CD14-positive monocyte (primary cell): ENCODE measurements at regions not wholly inside any gene's neighbourhood (a gene's known extent, or its start where the extent isn't known, plus 50 kb on each side); places are given as distances from the start of the nearest gene placed in this dataset.

Source experiments
- DNase-seq, 3 donors: peaks; one replicate each; pipeline ENCODE4 v3.0.0-alpha.2; 2011 to 2022
- H2AFZ ChIP-seq: 2 replicates; pipeline ENCODE4 v1.6.0; 2012; ENCODE audit warnings: mild to moderate bottlenecking, low read depth, low read length, inconsistent platforms; ENCODE audit not compliant: insufficient read depth, poor library complexity, severe bottlenecking
- H3K27ac ChIP-seq, 2 donors: 1 replicate in 1 of 2; 2 replicates in 1 of 2; pipeline ENCODE4 v1.5.1; 2012 to 2013; ENCODE audit warnings: low read length in 2 of 2, control low read depth in 1 of 2, inconsistent platforms in 1 of 2, low read depth in 1 of 2, mild to moderate bottlenecking in 1 of 2
- H3K27me3 ChIP-seq, 2 donors: one replicate each; pipeline versions ENCODE4 v1.6.0 to v1.6.1; 2011 to 2013; ENCODE audit warnings: low read length in 2 of 2; ENCODE audit not compliant: control insufficient read depth in 2 of 2, insufficient read depth in 2 of 2
- H3K36me3 ChIP-seq, 2 donors: replicated peaks in 1 of 2; 1 replicate in 1 of 2; 2 replicates in 1 of 2; pipeline versions ENCODE4 v1.5.1 to v1.6.1; 2012 to 2013; ENCODE audit warnings: low read length in 2 of 2, control low read depth in 1 of 2, inconsistent platforms in 1 of 2, mild to moderate bottlenecking in 1 of 2; ENCODE audit not compliant: insufficient read depth in 2 of 2, control insufficient read depth in 1 of 2
- H3K4me1 ChIP-seq, 2 donors: 1 replicate in 1 of 2; 2 replicates in 1 of 2; pipeline versions ENCODE4 v1.5.1 to v1.6.1; 2012 to 2013; ENCODE audit warnings: low read length in 2 of 2, control low read depth in 1 of 2, inconsistent platforms in 1 of 2, mild to moderate bottlenecking in 1 of 2, moderate library complexity in 1 of 2; ENCODE audit not compliant: insufficient read depth in 2 of 2, control insufficient read depth in 1 of 2
- H3K4me2 ChIP-seq: replicated peaks from 2 replicates; pipeline ENCODE3; 2012; ENCODE audit warnings: low read length, moderate library complexity, mild to moderate bottlenecking; ENCODE audit not compliant: poor library complexity, severe bottlenecking; ENCODE audit errors: extremely low read depth
- H3K4me3 ChIP-seq, 3 experiments: fragments of 200-600 bp in 1 of 3; sonication (generic) in 1 of 3; replicated peaks in 1 of 3; 1 replicate in 2 of 3; 2 replicates in 1 of 3; pipeline ENCODE4 v1.5.1; 2011 to 2013; ENCODE audit warnings: low read length in 3 of 3, mild to moderate bottlenecking in 3 of 3, control low read depth in 2 of 3, low read depth in 2 of 3, inconsistent platforms in 1 of 3, moderate library complexity in 1 of 3
- H3K79me2 ChIP-seq: 2 replicates; pipeline ENCODE4 v1.6.0; 2012; ENCODE audit warnings: mild to moderate bottlenecking, control low read depth, inconsistent platforms, low read length, moderate library complexity; ENCODE audit not compliant: insufficient read depth
- H3K9ac ChIP-seq: 2 replicates; pipeline ENCODE4 v1.6.0; 2017; ENCODE audit warnings: low read length, mild to moderate bottlenecking; ENCODE audit not compliant: insufficient read depth, poor library complexity, severe bottlenecking
- H3K9me3 ChIP-seq, 2 donors: replicated peaks in 1 of 2; 1 replicate in 1 of 2; 2 replicates in 1 of 2; pipeline versions ENCODE4 v1.5.1 to v1.6.1; 2012 to 2013; ENCODE audit warnings: low read length in 2 of 2, control low read depth in 1 of 2; ENCODE audit not compliant: control insufficient read depth in 1 of 2, insufficient read depth in 1 of 2
- H4K20me1 ChIP-seq: 2 replicates; pipeline ENCODE4 v1.6.0; 2012; ENCODE audit warnings: mild to moderate bottlenecking, low read length, control low read depth, moderate library complexity; ENCODE audit not compliant: insufficient read depth
- H3K27ac Mint-ChIP-seq, 7 donors: one replicate each; pipeline ENCODE4 v1.8.0; 2020; ENCODE audit warnings: mild to moderate bottlenecking in 7 of 7, mixed read lengths in 7 of 7, moderate library complexity in 6 of 7, inconsistent platforms in 2 of 7
- H3K27me3 Mint-ChIP-seq, 3 donors: one replicate each; pipeline ENCODE4 v1.8.0; 2021 to 2022; ENCODE audit warnings: low read depth in 3 of 3, mild to moderate bottlenecking in 3 of 3, mixed read lengths in 3 of 3, moderate library complexity in 3 of 3, inconsistent platforms in 1 of 3
- H3K36me3 Mint-ChIP-seq, 2 donors: one replicate each; pipeline ENCODE4 v1.8.0; 2020; ENCODE audit warnings: mixed read lengths in 2 of 2, inconsistent platforms in 1 of 2, mild to moderate bottlenecking in 1 of 2
- H3K4me1 Mint-ChIP-seq: one replicate; pipeline ENCODE4 v1.8.0; 2020; ENCODE audit warnings: mild to moderate bottlenecking, mixed read lengths
- H3K4me3 Mint-ChIP-seq, 2 donors: one replicate each; pipeline ENCODE4 v1.8.0; 2020; ENCODE audit warnings: mild to moderate bottlenecking in 2 of 2, mixed read lengths in 2 of 2, moderate library complexity in 1 of 2
- H3K9me3 Mint-ChIP-seq, 7 donors: one replicate each; pipeline ENCODE4 v1.8.0; 2020 to 2022; ENCODE audit warnings: mixed read lengths in 7 of 7, mild to moderate bottlenecking in 6 of 7, moderate library complexity in 6 of 7, inconsistent platforms in 2 of 7
- WGBS: methylation state at CpG from one replicate; pipeline ENCODE4 v1.1.5; 2013; ENCODE audit warnings: missing lambda C conversion rate; ENCODE audit not compliant: insufficient coverage; 5-methylcytosine and 5-hydroxymethylcytosine counted together
- intact Hi-C, 2 donors: fragments of 100-400 bp; cut with micrococcal nuclease; formaldehyde crosslinking; loops; one replicate each; pipeline versions ENCODE4 v1.15.0 to v1.15.1; 2023
- TF ChIP-seq, protein P1 (sequence below): fragments of 200-600 bp; IDR thresholded peaks from one replicate; pipeline ENCODE4 v1.8.0; 2022; ENCODE audit warnings: antibody characterized with exemption, mild to moderate bottlenecking

DNA sequence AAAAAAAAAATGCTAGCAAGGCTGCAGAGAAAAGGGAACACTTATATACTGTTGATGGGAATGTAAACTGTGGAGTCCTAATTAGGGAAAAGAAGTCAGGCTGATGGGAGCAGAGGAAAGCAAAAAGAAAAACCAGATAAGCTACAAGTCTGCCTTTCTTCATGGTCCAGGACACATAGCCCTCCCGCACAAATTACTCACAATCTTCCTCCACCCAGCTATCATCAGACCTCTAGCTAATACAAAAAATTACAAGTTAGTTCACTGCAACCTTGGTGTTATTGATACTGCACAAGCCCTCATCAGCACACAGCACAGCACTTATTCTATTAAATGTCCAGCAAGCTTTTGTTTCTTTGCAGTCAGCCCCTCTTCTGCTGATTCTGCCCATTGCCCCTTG is 186.0 kb upstream of the ADRA1B start:
- no peak overlapping the region for H3K27ac Mint-ChIP-seq
- DNase-seq, result no peak
- H3K4me3 Mint-ChIP-seq, result no peak overlapping the region
- peaks cover 5 to 33% (median 15%) of the 10 kb centered on the region in 3 donors for H3K27me3 Mint-ChIP-seq
- H3K27me3 ChIP-seq, result peaks cover 0 to 3% of the 10 kb centered on the region in 2 donors
- H3K79me2 ChIP-seq, result no peaks in the 10 kb centered on the region
- intact Hi-C loops, result no loop called here
- 100% methylated on average over 1 of the region's 1 CpG for WGBS
- H3K9me3 Mint-ChIP-seq, result peaks cover 0 to 4% (median 0%) of the 10 kb centered on the region in 7 donors
- no peak overlapping the region for H3K9ac ChIP-seq
- no peak overlapping the region for H3K4me2 ChIP-seq
- no peaks in the 10 kb centered on the region for H3K36me3 Mint-ChIP-seq
- no peak overlapping the region for H3K4me3 ChIP-seq
- TF ChIP-seq, protein P1, sequence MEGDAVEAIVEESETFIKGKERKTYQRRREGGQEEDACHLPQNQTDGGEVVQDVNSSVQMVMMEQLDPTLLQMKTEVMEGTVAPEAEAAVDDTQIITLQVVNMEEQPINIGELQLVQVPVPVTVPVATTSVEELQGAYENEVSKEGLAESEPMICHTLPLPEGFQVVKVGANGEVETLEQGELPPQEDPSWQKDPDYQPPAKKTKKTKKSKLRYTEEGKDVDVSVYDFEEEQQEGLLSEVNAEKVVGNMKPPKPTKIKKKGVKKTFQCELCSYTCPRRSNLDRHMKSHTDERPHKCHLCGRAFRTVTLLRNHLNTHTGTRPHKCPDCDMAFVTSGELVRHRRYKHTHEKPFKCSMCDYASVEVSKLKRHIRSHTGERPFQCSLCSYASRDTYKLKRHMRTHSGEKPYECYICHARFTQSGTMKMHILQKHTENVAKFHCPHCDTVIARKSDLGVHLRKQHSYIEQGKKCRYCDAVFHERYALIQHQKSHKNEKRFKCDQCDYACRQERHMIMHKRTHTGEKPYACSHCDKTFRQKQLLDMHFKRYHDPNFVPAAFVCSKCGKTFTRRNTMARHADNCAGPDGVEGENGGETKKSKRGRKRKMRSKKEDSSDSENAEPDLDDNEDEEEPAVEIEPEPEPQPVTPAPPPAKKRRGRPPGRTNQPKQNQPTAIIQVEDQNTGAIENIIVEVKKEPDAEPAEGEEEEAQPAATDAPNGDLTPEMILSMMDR, result no peak
- no peak overlapping the region for H2AFZ ChIP-seq
- no peaks in the 10 kb centered on the region for H3K9me3 ChIP-seq
- H3K36me3 ChIP-seq, result no peaks in the 10 kb centered on the region
- no peaks in the 10 kb centered on the region for H3K4me1 Mint-ChIP-seq
- H4K20me1 ChIP-seq, result no peaks in the 10 kb centered on the region
- H3K4me1 ChIP-seq, result no peaks in the 10 kb centered on the region
- no peak overlapping the region for H3K27ac ChIP-seq

GRCh38 chr5:159732220-159732619 is 184.1 kb upstream of the ADRA1B start:
- Histone ChIP-seq H3K4me2 (no peak overlapping the region), H3K27me3 (peaks cover 0 to 4% of the 10 kb centered on the region in 2 donors), H3K27ac (no peak overlapping the region), H3K4me1 (no peaks in the 10 kb centered on the region), H3K9me3 (no peaks in the 10 kb centered on the region), H3K79me2 (no peaks in the 10 kb centered on the region), H3K36me3 (no peaks in the 10 kb centered on the region), H3K4me3 (no peak overlapping the region), H4K20me1 (no peaks in the 10 kb centered on the region), H3K9ac (no peak overlapping the region), H2AFZ (no peak overlapping the region)
- Mint-ChIP-seq H3K27ac (no peak overlapping the region), H3K4me3 (no peak overlapping the region), H3K4me1 (no peaks in the 10 kb centered on the region), H3K27me3 (peaks cover 5 to 32% (median 13%) of the 10 kb centered on the region in 3 donors), H3K36me3 (no peaks in the 10 kb centered on the region), H3K9me3 (peaks cover 0 to 4% (median 0%) of the 10 kb centered on the region in 7 donors)
- TF ChIP-seq, protein P1, result no peak
- no peak for DNase-seq
- 0% methylated on average over 1 of the region's 4 CpGs for WGBS
- intact Hi-C loops, result no loop called here
